ENCODE measurements at regions not wholly inside any gene's neighbourhood (a gene's known extent, or its start where the extent isn't known, plus 50 kb on each side); places are given as distances from the start of the nearest gene placed in this dataset.

DNA sequence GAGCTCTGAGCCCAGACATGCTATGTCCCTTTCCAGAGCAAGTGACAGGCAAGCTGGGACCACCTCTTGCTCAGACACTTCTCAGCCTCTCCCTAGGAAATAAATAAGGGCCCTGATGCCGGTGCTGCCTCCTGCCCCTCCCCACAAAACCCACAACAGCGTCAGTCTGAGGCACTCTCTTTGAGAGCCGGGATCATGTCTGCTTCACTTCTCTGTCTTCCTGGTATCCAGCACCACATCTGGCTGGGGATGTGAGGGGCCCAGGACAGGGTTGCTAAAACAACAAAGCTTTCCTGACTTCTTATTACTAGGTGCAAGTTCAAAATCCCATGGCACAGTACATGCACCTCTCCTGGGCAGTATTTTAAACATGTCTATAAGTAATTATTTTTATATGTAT lies 103.9 kb upstream of the GLI2 start:
- Histone ChIP-seq H3K4me3 (no peak overlapping the region), H3K4me1 (replicated peaks) (peaks cover 12% of the 10 kb centered on the region), H3K9me3 (no peaks in the 10 kb centered on the region), H3K27me3 (replicated peaks; ENCODE audit: insufficient read depth) (no peaks in the 10 kb centered on the region), H3K36me3 (no peaks in the 10 kb centered on the region), H3K27ac (peak overlapping the region; percentile 85 to 90)
- intact Hi-C loops (cut with DNase I) = no loop called here
- DNase-seq (ENCODE audit: low spot score) = no peak
- TF ChIP-seq POLR2A (IDR thresholded peaks at IDR 0.05) (no peak), POLR2AphosphoS5 (IDR thresholded peaks at IDR 0.05) (no peak)
- TF ChIP-seq, protein P1, sequence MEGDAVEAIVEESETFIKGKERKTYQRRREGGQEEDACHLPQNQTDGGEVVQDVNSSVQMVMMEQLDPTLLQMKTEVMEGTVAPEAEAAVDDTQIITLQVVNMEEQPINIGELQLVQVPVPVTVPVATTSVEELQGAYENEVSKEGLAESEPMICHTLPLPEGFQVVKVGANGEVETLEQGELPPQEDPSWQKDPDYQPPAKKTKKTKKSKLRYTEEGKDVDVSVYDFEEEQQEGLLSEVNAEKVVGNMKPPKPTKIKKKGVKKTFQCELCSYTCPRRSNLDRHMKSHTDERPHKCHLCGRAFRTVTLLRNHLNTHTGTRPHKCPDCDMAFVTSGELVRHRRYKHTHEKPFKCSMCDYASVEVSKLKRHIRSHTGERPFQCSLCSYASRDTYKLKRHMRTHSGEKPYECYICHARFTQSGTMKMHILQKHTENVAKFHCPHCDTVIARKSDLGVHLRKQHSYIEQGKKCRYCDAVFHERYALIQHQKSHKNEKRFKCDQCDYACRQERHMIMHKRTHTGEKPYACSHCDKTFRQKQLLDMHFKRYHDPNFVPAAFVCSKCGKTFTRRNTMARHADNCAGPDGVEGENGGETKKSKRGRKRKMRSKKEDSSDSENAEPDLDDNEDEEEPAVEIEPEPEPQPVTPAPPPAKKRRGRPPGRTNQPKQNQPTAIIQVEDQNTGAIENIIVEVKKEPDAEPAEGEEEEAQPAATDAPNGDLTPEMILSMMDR (IDR thresholded peaks at IDR 0.05) = no peak
- WGBS = 54% methylated on average over 3 of the region's 3 CpGs

DNA sequence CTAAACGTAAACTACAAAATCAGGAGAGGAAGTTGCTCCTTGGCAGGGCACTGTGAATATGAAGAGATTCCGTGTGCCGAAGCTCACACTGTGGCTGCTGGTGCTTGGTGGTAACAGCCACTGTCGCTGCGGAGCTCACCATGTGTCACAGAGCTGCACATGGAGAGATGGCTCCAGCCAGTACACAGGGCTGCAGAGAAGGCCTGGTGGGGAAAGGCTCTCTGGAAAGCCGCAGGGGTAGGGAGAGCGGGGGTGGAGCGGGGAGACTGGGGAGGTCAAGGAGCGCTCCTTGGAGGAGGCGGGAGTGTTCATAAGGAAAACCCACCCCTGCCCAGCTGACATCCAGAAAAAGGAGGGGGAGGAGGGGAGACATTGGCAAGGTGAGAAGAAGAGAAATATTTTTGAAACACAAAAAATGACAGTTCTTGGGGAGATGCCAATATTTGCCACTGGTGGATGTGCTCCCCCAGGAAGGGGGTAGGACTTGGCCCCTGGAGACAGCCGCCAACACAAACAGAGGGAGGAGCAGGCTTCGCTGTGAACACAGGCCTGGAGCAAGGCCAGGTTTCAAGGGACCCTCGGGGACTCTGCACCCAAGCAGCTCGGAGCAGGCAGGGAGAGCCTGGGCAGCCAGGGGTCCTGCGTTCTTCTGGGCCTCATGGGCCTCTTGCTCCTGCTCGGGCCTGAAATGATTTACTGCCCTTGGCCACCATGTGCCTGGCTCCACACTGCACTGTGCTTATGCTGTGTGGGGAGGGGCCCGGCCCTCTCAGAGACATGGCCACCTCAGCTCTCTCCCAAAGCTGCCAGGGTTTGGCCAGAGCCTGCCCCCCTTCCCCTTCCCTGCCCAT lies 102.6 kb upstream of the GLI2 start:
- Histone ChIP-seq H3K9me3 (no peaks in the 10 kb centered on the region), H3K36me3 (no peaks in the 10 kb centered on the region), H3K27ac (peak overlapping the region in 1 of 2 donors; percentile 0), H3K4me1 (replicated peaks) (peaks cover 7% of the 10 kb centered on the region), H3K27me3 (replicated peaks; ENCODE audit: insufficient read depth) (no peaks in the 10 kb centered on the region), H3K4me3 (no peak overlapping the region)
- TF ChIP-seq POLR2A (IDR thresholded peaks at IDR 0.05) = no peak
- TF ChIP-seq POLR2AphosphoS5 (IDR thresholded peaks at IDR 0.05) = peak; percentile 12
- intact Hi-C loops (cut with DNase I) = no loop called here
- WGBS = 61% methylated on average over 16 of the region's 17 CpGs
- no peak for DNase-seq (ENCODE audit: low spot score)

DNA sequence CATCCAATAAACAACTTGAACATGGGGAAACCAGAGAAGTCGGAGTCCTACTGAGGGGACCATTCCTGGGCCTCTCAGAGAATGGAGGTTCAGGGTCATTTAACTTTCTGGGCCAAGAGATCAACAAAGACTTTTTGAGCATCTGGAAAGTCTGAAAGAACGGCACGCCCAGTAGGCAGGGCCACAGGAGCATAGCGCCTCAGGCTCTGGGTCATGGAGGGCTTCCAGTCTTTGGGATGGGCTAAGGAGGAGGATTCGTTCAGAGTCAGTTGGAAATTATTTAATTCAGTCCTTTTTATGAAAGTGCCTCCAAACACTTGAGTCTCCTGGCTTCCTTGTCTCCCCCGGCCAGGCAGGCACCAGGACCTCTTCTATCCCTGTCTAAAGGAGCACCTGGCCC lies 101.1 kb upstream of the GLI2 start:
- Histone ChIP-seq H3K4me3 (no peak overlapping the region), H3K27ac (no peak overlapping the region), H3K9me3 (no peaks in the 10 kb centered on the region), H3K27me3 (replicated peaks; ENCODE audit: insufficient read depth) (no peaks in the 10 kb centered on the region), H3K4me1 (replicated peaks) (peaks cover 7% of the 10 kb centered on the region), H3K36me3 (no peaks in the 10 kb centered on the region)
- TF ChIP-seq, protein P1 (IDR thresholded peaks at IDR 0.05) = no peak
- no peak for TF ChIP-seq POLR2AphosphoS5 (IDR thresholded peaks at IDR 0.05)
- no peak for TF ChIP-seq POLR2A (IDR thresholded peaks at IDR 0.05)
- 93% methylated on average over 6 of the region's 6 CpGs for WGBS
- no peak for DNase-seq (ENCODE audit: low spot score)
- intact Hi-C loops (cut with DNase I) = no loop called here

DNA sequence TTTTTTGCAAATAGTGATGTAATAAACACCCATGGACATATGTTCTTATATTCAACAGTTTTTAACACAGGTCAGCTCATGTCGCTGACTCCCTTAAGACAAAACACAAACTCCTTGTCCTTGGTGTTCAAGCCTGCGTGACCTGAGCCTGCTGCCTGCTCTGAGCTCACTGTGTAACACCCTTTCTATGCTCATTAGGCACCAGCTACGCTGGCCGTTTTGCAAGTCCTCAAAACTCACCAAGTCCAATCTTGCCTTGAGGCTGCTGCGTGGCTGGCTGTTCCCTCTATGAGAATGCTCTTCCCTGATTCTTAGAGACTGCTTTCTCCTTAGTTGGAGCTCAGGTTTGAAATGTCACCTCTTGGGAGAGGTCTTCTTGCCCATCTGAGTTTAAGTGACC lies 100.5 kb upstream of the GLI2 start:
- DNase-seq (ENCODE audit: low spot score) = no peak
- TF ChIP-seq POLR2A (IDR thresholded peaks at IDR 0.05) = no peak
- TF ChIP-seq, protein P1 (IDR thresholded peaks at IDR 0.05) = no peak
- TF ChIP-seq POLR2AphosphoS5 (IDR thresholded peaks at IDR 0.05) = no peak
- Histone ChIP-seq H3K27ac (peak overlapping the region in 1 of 2 donors; percentile 1), H3K9me3 (no peaks in the 10 kb centered on the region), H3K27me3 (replicated peaks; ENCODE audit: insufficient read depth) (no peaks in the 10 kb centered on the region), H3K4me1 (replicated peaks) (peaks cover 4% of the 10 kb centered on the region), H3K4me3 (no peak overlapping the region), H3K36me3 (no peaks in the 10 kb centered on the region)
- WGBS = 91% methylated on average over 5 of the region's 5 CpGs
- intact Hi-C loops (cut with DNase I) = no loop called here

DNA sequence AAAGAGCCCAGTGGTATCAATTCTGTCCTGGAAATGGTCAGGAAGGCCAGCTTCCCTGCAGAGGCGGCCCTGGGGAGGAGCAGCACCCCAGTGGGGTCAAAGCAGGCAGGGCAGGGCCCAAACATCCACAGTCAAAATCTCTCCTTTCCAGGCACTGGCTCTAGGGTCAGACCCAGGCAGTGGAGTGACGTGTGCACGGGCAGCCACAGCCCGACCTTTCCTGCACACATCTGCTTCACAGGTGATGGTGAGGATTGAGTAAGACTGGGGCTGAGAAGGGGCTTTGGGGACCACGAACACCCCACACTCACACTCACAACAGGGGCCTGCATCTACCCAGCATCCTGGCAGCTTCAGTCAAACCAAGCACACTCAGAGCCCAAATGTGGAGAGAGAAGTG lies 97.8 kb upstream of the GLI2 start:
- 95% methylated on average over 5 of the region's 5 CpGs for WGBS
- H3K36me3 ChIP-seq = no peaks in the 10 kb centered on the region
- no peaks in the 10 kb centered on the region for H3K27me3 ChIP-seq (replicated peaks; ENCODE audit: insufficient read depth)
- no peak for DNase-seq (ENCODE audit: low spot score)
- H3K9me3 ChIP-seq = no peaks in the 10 kb centered on the region
- no peak overlapping the region for H3K27ac ChIP-seq
- TF ChIP-seq POLR2A (IDR thresholded peaks at IDR 0.05) = no peak
- no peak for TF ChIP-seq POLR2AphosphoS5 (IDR thresholded peaks at IDR 0.05)
- TF ChIP-seq, protein P1 (IDR thresholded peaks at IDR 0.05) = no peak
- peaks cover 4% of the 10 kb centered on the region for H3K4me1 ChIP-seq (replicated peaks)
- H3K4me3 ChIP-seq = no peak overlapping the region
- intact Hi-C loops (cut with DNase I) = no loop called here
